GM19468 (cell line): ENCODE measurements at regions not wholly inside any gene's neighbourhood (a gene's known extent, or its start where the extent isn't known, plus 50 kb on each side); places are given as distances from the start of the nearest gene placed in this dataset.

Experiments used
- ATAC-seq: cut with Tn5 transposase; IDR thresholded peaks from one replicate; pipeline ENCODE4 v1.9.1; 2021; ENCODE audit warnings: mild to moderate bottlenecking, moderate library complexity, moderate number of reproducible peaks; ENCODE audit not compliant: unreplicated experiment; ENCODE audit errors: extremely low read depth

DNA sequence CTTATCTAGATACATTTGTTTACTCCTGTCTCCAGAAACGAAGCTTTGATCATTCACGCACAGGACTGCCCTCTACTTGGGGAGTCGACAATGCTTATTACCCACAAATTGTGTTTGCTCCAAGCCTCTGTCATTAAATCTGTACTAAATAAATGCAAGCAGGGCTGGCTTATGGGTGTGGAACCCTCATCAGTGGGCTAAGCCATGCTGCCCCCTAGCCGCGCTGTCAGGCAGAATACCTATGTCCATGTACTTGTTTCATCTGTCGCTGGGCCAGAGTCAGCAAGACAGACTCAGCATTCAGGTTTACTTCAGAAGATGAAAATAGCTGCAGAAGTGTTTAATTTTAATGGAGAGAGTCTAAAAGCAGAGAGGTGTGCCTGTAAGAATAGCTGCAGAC, 110.0 kb upstream of the PRR20A start:
- no peak for ATAC-seq

DNA sequence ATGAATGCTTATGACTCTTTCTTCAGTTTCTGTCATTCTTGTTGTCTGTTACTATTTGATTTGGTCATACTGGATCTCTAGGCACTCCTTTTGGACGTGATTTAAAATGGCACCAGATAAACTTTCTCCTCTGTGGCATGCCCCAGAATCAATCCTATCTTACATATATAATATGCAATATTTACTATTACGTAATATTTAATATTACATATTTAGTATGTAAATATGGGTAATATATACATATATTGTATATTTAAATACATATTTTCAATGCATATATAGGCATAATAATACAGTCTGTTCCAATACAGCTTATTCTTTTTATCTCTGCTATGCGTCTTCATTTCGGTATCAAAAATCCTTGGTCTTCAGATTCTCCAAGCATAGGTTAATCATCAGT, 104.4 kb upstream of the PRR20A start:
- no peak for ATAC-seq

DNA sequence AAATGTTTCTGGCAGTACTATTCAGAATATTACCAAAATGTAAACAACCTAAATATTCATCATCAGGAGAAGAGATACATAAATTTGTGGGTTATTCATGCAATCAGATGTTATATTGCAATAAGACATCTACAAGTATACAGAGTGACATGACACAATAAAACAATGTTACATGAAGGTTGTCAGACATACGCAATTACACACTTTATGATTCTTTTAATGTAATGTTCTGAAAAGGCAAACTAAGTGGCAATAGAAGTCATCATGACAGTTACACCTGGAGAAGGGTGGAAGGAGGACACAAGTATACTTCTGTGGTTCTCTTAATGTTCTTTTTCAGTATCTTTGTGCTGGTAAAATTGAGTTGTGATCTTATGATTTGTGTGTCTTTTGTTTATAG, 95.8 kb upstream of the PRR20A start:
- ATAC-seq: no peak

DNA sequence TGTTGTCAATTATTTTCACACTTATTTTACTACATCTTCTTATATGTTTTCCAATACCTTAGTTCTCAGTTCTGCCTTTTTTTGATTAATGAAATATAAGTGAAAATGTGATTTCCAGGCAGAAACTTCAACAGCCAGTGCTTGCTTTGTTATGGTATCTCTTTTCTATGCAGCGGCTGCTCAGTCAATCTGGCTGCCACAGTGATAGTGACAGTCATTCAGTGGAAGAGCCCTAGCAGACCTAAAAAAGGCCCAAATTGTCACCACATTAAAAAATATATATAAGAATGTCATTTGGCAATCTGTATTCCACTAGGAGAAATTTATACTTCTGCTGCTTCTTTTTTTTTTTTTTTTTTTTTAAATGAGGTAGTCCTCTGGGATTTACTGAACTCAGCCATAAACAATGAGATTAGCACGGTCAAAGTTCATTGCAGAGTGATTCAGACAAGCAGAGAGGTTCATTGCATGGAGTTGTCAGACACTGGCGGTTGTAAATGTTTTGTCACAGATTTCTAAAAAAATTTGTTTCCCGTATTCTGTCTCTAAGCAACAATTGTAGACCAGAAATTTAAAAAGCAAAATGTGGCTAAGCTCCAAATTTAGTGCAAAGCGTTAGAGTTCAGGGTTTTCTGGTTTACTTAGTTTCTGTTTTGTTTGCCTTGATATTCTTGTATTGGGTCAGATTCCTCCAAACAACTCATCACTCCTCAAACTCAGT, 94.7 kb upstream of the PRR20A start:
- no peak for ATAC-seq

DNA sequence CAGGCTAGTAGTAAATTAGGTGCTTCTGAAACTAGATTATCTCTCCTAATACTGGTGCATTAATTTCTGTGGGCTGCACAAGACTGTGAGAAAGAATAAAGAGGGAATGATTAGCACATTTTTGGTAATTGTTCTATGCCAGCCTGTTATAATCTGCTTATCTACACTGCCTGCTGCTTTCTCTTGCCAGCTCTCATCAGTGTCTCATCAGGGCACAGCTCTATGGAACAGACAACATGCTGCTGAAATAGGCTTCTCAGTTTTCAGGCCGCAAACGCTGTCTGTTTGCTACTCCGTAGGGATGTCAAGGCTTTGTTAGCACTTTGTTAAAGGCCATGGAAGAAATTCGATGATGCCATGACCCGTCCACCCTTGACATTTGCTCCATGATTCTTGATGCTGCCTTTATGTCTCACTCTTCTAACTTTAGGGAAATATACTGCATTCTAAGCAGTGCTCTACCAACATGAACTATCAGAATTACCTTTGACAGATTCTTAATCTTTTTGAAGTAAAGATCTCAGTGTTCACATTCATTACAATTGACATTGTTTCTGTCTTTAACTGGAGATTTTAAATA, 84.0 kb upstream of the PRR20A start:
- no peak for ATAC-seq

DNA sequence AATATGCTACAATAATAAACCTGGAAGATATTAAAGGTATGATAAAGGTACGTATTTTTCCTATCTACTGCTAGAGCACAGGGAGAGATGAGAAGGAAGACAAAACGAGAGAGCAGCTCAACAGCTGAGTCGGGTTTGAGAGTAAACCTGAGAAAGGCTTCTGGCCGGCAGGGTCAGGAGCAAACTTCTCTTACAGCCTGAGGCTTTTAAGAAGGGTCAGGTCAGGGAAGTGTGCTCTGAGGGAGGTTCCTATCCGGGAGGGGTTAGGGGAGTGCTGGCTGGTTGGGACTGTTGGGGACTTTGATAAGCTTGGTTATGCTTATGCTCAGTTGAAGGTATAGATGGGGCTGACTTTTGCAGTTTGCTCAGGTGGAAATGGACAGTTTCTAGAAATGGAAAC, 77.7 kb upstream of the PRR20A start:
- ATAC-seq: no peak

DNA sequence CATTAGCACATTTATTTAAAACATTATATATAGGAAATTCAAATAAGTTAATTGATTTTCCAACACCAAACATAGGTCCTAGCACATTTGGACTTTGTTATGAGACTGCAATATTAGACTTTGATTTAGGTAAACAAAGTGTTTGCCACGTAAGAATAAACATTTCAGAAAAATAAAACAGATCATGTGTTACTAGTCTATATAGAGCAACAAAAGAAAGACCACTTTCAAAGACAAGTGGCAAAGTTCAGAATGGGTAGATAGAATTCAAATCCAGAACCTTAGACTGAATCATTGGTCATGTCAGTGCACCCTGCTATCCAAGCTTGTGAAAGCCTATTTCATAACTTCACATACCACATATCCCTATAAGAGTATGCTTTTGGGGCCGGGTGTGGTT, 66.7 kb upstream of the PRR20A start:
- no peak for ATAC-seq

DNA sequence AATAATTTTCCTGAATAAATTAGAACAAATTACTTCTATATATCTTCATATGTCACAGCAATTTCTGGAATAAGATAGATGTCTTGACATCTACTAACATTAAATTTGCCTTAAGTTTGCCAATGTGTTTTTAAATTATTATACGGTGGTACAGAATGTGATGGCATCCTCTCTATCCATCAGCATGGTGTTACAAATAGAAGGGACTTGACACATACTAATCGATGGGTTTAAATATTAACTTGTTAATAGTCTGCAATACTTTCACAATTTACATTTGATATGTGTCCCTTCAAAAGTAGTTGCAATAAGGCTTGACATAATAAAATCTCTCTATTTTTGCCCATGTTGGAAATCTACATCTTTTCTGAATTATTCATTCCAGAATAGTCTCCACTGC, 65.1 kb upstream of the PRR20A start:
- no peak for ATAC-seq

DNA sequence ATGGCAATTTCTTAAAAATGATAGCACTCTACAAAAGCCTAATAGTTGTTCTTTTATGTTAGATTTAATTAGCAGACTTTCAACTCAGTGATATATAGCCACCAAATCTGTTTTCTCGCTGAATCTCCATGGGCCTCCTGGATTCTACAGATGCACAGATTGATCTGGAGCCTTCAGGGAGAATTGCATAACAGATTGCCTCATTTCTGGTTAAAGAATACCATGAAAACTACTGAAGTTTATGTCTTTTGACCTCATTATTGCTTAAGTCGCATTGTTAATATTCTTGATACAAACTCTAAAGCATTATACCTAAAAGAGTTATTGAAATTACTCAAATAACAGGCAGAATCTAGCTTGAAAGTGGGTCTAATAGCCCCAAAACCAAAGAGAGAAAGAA, 53.7 kb upstream of the PRR20A start:
- ATAC-seq: no peak
